Cardiac muscle cell (in vitro differentiated cells and primary cell): ENCODE measurements at regions not wholly inside any gene's neighbourhood (a gene's known extent, or its start where the extent isn't known, plus 50 kb on each side); places are given as distances from the start of the nearest gene placed in this dataset.
A peak's percentile ranks its signal among the peaks of the same experiment; 100 is the strongest.

Source experiments
- DNase-seq, 2 donors: peaks; one replicate each; pipeline versions ENCODE4 v3.0.0 to v3.0.0-alpha.2; 2010 to 2017; ENCODE audit warnings: low read depth in 1 of 2, low spot score in 1 of 2
- H3K27ac ChIP-seq: fragments of 200-600 bp; sonication (generic); 2 replicates; pipeline ENCODE4 v1.5.1; 2016
- H3K27me3 ChIP-seq: fragments of 200-600 bp; sonication (generic); 2 replicates; pipeline ENCODE4 v1.6.0; 2016; ENCODE audit warnings: control low read depth
- H3K36me3 ChIP-seq: fragments of 200-600 bp; sonication (generic); 2 replicates; pipeline ENCODE4 v1.5.1; 2016; ENCODE audit warnings: control low read depth
- H3K4me1 ChIP-seq: fragments of 200-600 bp; sonication (generic); 2 replicates; pipeline ENCODE4 v1.8.1; 2017; ENCODE audit warnings: low read depth, mild to moderate bottlenecking, mixed run types
- H3K4me3 ChIP-seq: fragments of 200-600 bp; sonication (generic); 2 replicates; pipeline ENCODE4 v1.5.1; 2016; ENCODE audit warnings: mild to moderate bottlenecking
- H3K9me3 ChIP-seq: fragments of 200-600 bp; sonication (generic); 2 replicates; pipeline ENCODE4 v1.5.1; 2017; ENCODE audit warnings: low read depth, mild to moderate bottlenecking, control low read depth
- CTCF ChIP-seq: IDR thresholded peaks from 2 replicates; pipeline ENCODE4 v1.5.1; 2012; ENCODE audit warnings: low read depth, mild to moderate bottlenecking, low read length

DNA sequence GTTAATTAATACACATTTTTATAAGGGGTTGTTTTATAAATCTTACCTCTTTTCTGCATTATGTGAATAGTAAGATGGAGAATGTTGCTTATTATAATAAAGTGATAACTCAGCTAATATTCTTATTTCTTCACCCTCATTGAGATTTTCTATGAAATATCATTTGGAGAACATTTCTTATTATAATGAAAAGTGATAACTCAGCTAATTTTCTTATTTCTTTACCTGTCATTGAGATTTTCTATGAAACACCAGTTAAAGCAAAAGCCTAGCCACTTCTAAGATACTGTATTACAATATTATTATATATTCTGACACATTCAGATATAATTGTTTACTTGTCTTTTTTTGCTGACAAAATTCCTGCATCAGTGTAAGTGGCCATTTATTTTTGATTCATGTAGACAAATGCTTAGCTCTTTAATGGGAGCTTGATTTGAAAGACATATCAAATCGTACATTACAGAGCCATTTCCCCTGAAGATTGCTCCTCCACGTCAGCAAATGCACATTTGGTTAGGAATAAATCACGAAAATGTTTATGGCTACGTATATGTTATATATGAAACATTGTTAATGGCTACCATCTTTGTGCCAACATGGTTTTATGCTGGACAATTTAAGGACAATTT, 427.5 kb downstream of the CHL1 start:
- Histone ChIP-seq H3K4me1 (no peaks in the 10 kb centered on the region), H3K27me3 (no peaks in the 10 kb centered on the region), H3K36me3 (no peaks in the 10 kb centered on the region), H3K27ac (no peak overlapping the region), H3K9me3 (no peaks in the 10 kb centered on the region), H3K4me3 (no peak overlapping the region)
- TF ChIP-seq CTCF: no peak
- DNase-seq: no peak

- no peaks in the 10 kb centered on the region for H3K9me3 ChIP-seq
- H3K27me3 ChIP-seq: no peaks in the 10 kb centered on the region
- peak; percentile 38 to 81 for DNase-seq
- TF ChIP-seq CTCF: peak; percentile 48
- H3K36me3 ChIP-seq: no peaks in the 10 kb centered on the region
- H3K4me3 ChIP-seq: no peak overlapping the region
- no peak overlapping the region for H3K27ac ChIP-seq
- no peaks in the 10 kb centered on the region for H3K4me1 ChIP-seq
These were observed 436.1 kb downstream of the CHL1 start for GRCh38 chr3:632571-633170.

- TF ChIP-seq CTCF: no peak
- no peak overlapping the region for H3K27ac ChIP-seq
- H3K4me3 ChIP-seq: no peak overlapping the region
- H3K4me1 ChIP-seq: no peaks in the 10 kb centered on the region
- no peaks in the 10 kb centered on the region for H3K36me3 ChIP-seq
- DNase-seq: no peak
- no peaks in the 10 kb centered on the region for H3K9me3 ChIP-seq
- H3K27me3 ChIP-seq: no peaks in the 10 kb centered on the region
These were observed 437.9 kb downstream of the CHL1 start for GRCh38 chr3:634511-634910.

GRCh38 chr3:635393-635792, 438.8 kb downstream of the CHL1 start:
- Histone ChIP-seq H3K27ac (no peak overlapping the region), H3K27me3 (no peaks in the 10 kb centered on the region), H3K4me1 (no peaks in the 10 kb centered on the region), H3K9me3 (no peaks in the 10 kb centered on the region), H3K36me3 (no peaks in the 10 kb centered on the region), H3K4me3 (no peak overlapping the region)
- no peak for DNase-seq
- no peak for TF ChIP-seq CTCF

GRCh38 chr3:643376-643775, 446.8 kb downstream of the CHL1 start:
- Histone ChIP-seq H3K4me1 (no peaks in the 10 kb centered on the region), H3K4me3 (no peak overlapping the region), H3K27me3 (no peaks in the 10 kb centered on the region), H3K9me3 (no peaks in the 10 kb centered on the region), H3K36me3 (no peaks in the 10 kb centered on the region), H3K27ac (no peak overlapping the region)
- TF ChIP-seq CTCF: no peak
- no peak for DNase-seq
